ENCODE measurements at regions not wholly inside any gene's neighbourhood (a gene's known extent, or its start where the extent isn't known, plus 50 kb on each side); places are given as distances from the start of the nearest gene placed in this dataset.
"Not testable (repeated sequence)": the region's sequence is repeated elsewhere in the genome, so short reads cannot be mapped to it uniquely, and the experiment has no call there.

DNA sequence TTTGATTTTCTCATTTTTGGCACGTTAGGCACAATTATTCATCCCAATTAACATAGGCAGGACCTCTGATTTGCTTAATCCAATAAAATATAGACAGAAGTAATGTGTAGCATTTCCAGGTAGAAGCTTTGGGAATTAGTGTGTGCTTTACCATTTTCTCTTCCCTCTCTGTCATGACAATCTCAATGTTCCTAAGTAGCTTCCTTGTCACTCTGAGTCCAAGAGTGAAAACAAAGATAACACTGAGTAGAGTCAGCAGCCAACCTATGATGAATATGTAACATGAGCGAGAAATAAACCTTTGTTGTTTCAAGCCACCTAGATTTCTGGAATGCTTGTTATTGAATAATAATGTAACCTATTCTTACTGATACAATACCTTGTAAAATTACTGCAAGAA lies 283.8 kb downstream of the OMA1 start:
- intact Hi-C loops (cut with DNase I): no loop called here
- DNase-seq (ENCODE audit: low spot score): no peak

DNA sequence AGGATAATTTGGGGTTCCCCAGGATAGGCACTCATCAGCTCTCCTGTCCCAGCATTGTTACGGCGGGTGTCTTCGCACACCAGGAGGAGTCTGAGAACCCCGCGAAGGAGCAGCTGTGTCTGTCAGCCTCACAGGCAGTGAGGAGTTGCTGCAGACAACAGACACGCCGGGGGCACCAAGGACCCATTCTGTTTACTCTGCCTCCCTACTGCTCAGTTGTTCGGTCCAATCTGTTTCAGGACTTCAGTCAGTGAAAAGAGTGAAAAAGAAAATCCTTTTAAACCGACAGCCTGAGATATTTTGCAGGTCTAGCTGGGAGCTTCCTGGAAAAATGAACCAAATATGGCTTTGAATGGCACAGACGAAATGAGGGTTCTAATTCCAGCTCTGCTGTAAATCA lies 288.4 kb downstream of the OMA1 start:
- intact Hi-C loops (cut with DNase I): no loop called here
- no peak for DNase-seq (ENCODE audit: low spot score)

DNA sequence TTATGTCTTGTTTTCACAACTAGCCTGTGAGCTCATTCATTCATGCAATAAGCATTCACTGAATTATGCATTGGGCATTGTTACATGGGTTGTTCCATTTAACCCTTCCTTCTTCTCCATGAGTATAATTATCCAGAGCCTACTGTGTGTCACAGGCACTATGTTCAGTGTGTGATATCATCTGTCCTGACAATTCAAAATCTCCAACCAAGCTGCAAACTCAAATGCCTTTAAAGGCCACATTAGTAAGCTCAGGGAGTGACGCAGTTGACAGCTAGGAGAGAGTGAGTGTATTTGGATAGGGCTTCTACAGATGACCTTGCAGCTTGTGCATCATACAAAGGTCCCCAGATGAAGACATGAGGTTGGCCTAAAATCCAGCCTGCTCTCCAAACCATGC lies 289.5 kb downstream of the OMA1 start:
- DNase-seq (ENCODE audit: low spot score): no peak
- intact Hi-C loops (cut with DNase I): no loop called here

DNA sequence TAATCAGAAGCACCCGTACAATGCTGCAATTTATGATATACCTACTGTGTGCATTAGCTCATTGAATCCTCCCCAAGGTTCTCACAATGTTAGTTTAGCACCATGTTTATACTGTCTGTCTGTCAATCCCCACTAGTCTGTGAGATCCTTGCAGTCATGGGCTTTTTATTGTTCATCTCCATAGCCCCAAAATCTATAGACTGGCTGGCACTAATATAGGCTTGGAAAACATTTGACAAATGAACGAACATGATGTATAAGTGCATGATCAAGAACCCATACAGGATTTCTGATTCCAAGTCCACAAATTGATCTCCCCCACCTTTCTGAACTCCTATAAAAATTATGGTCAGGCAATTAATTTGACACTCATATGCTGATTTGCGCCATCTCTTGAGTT lies 290.0 kb downstream of the OMA1 start:
- intact Hi-C loops (cut with DNase I): no loop called here
- no peak for DNase-seq (ENCODE audit: low spot score)

DNA sequence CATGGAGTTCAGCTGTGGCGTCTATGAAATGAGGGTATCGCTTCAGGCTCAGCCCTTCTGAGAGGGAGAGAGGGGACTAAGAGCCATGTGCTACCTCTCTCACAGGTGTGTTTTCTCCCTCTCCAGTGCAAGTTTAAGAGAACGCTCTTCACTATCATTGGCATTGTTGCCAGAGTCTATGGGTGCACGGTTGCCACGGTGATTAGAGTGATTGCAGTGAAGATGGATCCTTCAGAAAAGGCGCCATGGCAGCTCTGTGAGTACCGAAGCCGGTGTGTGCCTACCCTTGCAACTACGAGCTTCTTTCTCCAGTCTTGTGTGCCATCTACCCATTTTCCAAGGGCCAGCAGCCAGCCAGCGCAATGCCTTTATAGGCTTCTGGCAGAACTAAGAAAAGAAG lies 290.5 kb downstream of the OMA1 start:
- intact Hi-C loops (cut with DNase I): no loop called here
- no peak for DNase-seq (ENCODE audit: low spot score)

DNA sequence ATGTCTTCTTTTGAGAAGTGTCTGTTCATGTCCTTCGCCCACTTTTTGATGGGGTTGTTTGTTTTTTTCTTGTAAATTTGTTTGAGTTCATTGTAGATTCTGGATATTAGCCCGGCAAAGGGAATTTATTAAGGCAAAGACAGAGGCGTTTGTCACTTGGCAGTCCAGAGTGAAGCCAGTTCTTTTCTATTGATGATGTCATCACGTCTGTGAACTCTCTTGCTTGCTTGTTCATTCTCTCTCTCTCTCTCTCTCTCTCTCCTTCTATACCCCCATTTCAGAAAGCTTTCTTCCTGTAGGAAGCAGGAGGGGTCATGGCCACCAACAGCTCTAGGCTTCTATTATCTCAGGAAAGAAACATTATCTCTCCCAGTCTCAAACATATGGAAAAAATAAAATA lies 291.3 kb downstream of the OMA1 start:
- DNase-seq (ENCODE audit: low spot score): no peak
- intact Hi-C loops (cut with DNase I): no loop called here

DNA sequence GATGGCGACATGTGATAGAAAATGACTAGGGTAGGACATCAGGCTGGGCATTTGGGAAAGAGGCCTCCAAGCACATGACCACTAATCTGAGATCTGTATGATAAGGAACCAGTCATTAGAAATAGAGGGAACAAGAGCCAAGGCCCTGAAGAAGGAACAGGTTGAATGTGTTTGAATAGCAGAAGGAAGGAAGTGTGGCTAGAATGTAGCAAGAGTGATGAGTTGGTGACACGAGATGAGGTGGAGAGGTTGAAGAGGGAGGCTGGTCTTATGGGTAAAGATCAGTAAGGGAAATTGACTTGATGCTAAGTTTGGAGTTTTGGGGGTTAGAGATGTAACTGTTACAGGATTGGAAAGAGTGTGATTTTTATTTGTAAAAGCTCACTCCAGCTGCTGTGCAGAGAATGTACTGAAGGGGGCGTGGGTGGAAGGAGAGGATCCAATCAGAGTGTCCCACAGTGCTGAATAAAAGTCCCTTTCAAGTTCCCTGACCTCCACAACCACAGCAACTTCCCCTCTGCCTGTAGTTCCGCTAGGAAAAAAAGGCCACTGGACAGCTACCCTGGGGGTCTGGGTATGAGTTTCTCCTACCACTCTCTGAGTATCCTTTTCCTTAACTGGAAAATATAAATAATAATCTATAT lies 295.0 kb downstream of the OMA1 start:
- intact Hi-C loops (cut with DNase I): no loop called here
- DNase-seq (ENCODE audit: low spot score): no peak

DNA sequence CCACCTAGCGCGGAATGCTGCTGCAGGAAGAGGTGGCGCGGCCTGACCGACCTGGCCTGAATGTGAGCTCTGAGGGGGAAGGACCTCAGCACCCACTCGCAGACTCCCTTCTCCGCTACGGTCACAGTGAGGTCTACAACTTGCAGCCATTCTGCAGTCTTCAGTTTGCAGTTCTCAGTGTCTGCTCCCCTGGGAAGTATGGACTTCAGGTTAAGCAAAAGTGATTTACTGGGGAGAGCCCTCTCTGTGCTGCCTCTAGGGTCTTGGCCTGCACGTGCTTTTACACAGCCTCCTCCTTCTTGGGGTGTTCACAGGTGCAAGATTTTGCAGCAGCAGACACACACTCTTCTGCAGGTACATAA lies 296.0 kb downstream of the OMA1 start:
- intact Hi-C loops (cut with DNase I): no loop called here

DNA sequence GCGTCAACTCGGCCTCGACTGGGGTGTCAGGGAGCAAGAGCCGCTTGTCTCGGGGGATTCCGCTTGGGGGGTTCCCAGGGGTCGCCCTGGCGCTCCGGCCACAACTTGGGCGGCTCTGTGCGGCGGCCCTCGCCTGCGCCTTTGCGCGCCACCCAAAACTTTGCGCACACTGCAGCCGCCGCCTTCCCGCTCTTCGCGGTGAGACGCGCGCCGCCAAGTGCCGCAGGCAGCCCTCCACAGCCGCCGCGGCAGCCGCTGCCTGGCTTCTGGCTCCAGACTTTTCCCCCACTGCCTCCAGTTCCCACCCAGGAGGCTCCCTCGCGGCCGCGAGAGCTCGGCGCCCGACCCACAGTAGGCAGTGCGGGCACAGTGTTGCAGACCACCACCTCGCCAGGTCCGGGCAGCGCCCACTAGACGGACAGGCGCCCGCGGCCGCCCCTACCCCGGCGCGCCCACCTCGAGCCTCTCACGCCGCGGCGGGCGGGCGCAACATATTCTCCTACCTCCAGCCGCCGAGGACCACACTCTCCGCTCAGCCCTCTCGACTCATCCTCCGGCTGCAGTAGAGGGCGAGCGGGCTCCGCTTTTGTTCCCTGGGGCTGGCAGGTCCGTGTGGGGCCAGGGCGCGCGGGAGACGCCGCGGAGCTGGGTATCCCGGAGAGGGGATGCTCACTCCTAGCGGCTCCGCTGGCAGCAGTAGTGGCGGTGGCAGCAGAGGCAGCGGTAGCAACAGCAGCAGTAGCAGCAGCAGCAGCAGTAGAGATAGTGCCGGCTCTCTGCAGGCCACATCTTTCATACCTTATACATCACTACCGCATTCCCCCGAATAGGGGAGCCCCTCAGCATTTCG lies 296.6 kb downstream of the OMA1 start:
- DNase-seq (ENCODE audit: low spot score): peak; percentile 78
- intact Hi-C loops (cut with DNase I): no loop called here

More for the DNA sequence above, 296.0 kb downstream of the OMA1 start:
- DNase-seq (ENCODE audit: low spot score): no peak

DNA sequence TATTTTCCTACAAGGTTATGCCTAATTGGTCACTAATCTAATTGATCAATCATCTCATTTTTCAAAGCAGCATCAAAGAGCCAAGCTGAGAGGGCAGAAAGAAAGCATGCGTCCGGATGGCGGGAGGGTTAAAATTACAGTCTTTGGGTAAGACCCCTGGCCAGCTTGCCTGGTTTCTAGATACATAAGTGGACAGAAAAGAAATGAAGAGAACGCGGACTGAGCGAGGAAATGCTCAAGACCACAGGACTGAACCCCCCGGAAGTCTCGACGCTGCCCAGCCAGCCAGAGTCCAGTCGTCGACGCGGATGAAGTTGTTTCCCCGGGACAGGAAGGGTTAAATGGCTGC lies 297.2 kb downstream of the OMA1 start:
- intact Hi-C loops (cut with DNase I): no loop called here

DNA sequence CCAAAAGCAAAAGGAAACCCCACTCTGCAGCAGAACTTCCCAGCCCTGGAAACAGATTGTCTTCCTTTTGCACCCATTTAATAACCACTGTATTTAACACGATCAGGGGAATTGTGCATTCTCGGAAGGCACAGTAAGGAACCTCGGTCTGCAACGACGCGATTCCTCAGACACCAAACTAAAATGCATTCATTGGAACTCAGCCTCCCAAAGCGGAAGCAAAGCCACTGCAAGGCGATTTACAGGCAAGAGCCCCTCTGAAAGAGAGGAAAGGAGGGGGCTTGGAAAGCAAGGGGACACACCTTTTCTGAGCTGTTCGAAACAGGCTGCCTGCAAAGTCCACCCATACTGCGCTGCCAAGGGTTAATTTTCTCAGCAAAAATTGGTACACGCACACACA lies 297.7 kb downstream of the OMA1 start:
- intact Hi-C loops (cut with DNase I): no loop called here
- no peak for DNase-seq (ENCODE audit: low spot score)

More for the DNA sequence above, 297.2 kb downstream of the OMA1 start:
- no peak for DNase-seq (ENCODE audit: low spot score)

DNA sequence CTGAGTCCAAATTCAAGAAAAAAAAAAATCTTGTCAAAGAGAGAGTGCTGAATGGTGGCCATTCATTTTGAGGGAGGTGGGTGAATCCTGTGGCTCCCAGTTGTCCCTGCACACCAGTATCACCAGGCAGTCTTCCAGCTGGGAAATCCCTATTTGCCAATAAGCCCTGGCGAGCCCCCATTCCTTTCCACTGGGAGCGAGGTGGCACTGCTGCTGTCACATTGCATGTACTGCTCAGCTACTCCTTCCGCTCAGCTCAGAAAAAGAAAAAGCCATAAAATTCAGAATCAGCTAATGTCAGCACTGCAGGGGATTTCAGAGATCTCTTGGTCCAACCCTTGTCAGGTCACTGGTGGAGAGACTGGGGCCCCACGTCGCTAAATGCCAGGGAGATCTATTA lies 298.5 kb downstream of the OMA1 start:
- no peak for DNase-seq (ENCODE audit: low spot score)
- intact Hi-C loops (cut with DNase I): no loop called here

DNA sequence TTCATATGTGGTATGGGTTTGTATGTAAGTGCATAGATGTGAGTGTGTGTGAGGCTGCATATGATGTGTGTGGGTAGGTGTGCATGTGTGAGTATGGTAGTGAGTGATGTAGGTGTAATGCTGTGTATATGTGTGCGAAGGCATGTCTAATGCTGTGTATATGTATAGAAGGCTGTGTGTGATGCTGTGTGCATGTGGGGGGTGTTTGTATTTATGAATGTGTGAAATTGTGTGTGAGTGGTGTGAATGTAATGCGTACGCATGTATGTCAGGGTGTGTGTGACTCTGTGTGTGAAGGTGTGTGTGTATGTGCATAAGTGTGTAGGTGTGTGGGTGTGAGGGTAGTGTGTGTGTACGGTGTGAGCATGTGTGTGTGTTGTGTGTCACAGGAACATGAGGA lies 300.0 kb downstream of the OMA1 start:
- no peak for DNase-seq (ENCODE audit: low spot score)

DNA sequence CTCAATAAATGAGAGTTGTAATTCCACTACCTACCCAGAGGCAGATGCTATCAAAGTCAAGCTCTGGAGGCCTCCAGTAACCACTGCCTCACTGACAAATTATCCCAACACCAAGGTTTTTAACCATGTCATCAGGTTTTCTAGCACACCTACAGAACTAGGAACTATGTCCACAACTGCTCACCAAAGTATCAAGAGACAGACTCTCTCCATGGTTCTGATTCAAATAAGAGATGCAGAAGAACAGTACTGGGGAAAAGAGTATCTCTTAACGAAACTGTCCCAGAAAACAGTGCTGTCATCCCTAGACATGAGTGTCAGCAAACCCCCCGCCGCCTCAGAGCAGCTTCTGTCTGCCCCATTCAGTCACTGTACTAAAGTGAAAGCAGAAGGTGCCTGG lies 301.7 kb downstream of the OMA1 start:
- intact Hi-C loops (cut with DNase I): no loop called here
- DNase-seq (ENCODE audit: low spot score): no peak

More for the DNA sequence above, 300.0 kb downstream of the OMA1 start:
- intact Hi-C loops (cut with DNase I): no loop called here

DNA sequence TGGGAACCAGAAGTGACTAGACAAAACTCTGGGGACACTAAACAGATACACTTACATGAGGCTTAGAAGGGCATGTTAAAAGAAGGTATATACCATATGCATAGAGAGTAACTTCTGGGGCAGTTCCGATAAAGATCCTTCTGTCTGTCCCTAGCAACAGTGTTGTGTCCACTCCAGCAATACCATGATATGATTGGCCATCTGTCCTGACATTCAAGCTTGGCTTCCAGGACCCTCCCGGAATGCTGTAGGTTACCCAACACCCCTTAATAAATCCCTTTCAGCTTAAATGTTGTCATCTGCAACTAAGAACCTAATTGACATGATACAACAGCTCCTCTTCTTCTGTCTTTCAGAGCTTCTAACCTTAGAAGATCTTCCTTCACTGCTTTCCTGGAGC lies 307.7 kb downstream of the OMA1 start:
- intact Hi-C loops (cut with DNase I): no loop called here
- no peak for DNase-seq (ENCODE audit: low spot score)

DNA sequence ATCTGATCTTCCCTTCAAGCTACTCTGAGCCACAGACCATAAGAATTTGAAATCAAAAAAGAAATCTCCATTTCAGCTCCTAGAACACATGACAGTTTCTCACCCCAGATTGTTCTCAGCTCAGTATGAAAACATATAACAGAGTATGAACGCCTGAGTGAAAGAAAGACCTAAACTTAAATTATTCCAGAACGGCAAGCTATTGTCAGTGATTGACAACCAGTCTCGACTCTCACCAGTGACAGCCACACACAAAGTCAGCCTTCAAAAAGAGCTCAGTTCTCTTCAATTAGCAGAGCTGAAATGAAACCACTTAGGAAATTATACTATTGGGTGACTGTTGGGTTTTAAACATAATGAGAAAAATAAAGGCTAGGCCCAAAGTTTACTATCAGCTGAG lies 312.8 kb downstream of the OMA1 start:
- DNase-seq (ENCODE audit: low spot score): no peak
- intact Hi-C loops (cut with DNase I): no loop called here

DNA sequence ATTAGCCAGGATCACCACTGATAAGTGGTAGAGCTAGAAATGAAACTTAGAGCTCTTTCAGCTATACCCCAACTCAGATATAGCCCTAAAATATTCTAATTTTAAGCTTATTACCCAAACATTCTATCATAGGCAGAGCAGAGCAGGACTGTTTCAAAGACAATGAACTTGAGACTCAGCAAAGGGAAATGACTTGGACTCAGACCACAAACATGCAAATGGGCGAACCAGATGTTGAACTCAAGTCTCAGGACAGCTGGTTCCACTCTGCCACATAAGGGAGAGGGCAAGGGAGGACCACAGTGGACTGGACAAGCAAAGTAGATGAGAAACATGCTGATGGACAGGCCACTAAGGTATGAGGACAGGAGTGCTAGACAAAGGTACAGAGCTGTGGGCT lies 315.3 kb downstream of the OMA1 start:
- DNase-seq (ENCODE audit: low spot score): no peak
- intact Hi-C loops (cut with DNase I): no loop called here

DNA sequence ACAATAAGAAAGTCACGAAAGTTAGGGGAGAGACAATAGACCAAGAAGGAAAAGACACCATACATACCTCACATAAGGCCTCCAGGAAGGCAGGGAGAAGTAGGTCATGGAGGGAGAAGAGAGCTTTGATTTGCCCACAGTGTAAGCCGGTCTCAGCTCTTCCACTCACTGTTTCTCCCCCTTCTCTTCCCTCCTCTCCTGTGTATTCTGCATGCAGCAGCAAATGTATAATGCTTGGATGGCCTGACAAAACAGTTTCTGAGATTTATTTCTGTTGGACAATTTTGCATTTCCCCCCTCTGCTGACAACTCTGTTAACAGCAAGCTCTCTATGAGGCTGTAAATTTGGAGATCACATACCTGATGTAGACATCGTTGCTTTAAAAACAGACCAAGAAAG lies 318.9 kb downstream of the OMA1 start:
- no peak for DNase-seq (ENCODE audit: low spot score)
- intact Hi-C loops (cut with DNase I): no loop called here

DNA sequence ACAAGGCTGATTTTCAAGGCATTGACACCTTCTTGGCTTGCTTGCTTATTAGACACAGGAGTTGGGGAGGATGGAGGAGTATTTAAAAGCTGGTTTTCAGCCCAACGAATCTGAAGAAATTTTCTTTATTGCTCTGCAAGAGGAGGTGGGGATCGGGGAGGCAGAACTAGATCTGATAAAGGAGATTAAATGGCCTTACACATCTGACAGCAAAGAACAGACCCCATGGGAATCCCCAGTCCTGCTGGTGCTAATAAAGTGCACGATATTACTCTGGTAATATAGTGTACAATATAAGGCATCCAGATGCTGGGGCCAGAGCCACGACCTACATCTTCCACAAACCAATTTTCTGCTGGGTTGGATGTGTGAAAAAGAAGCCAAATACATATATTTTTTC lies 323.0 kb downstream of the OMA1 start:
- DNase-seq (ENCODE audit: low spot score): no peak
- intact Hi-C loops (cut with DNase I): no loop called here

DNA sequence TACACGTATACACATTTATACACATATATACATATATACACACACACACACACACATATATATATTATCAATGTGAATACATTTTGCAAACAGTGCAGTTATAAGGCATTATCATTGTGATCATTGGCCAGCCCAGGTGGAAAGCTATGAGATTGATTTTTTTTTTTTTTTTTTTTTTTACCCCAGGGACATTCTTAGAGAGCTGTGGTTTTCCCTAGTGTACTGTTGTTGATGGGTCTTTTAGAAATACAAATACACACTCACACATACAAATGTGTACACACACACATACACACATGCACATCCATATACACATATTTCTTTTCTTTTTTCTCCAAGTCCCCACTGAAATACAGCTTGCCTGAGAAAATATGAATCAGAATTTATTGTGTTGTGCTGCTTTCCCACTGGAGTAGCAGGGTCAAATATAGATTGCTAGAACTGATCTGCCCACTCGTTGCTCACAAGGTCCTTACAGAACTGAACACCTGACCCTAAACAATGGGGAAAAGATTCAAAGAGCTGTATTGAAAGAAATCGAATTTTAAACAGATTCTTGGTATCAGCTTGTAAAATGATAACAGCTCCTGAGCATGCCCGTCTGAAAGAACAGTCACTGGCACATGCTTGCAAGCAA lies 325.6 kb downstream of the OMA1 start:
- no peak for DNase-seq (ENCODE audit: low spot score)

DNA sequence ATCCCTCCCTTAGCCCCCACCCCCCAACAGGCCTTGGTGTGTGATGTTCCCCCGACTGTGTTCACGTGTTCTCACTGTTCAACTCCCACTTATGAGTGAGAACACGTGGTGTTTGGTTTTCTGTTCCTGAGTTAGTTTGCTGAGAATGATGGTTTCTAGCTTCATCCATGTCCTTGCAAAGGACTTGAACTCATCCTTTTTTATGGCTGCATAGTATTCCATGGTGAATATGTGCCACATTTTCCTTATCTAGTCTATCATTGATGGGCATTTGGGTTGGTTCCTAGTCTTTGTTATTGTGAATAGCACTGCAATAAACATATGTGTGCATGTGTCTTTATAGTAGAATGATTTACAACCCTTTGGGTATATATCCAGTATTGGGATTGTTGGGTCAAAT lies 330.4 kb downstream of the OMA1 start:
- DNase-seq (ENCODE audit: low spot score); intact Hi-C loops (cut with DNase I): not testable (repeated sequence)

More for the DNA sequence above, 325.6 kb downstream of the OMA1 start:
- intact Hi-C loops (cut with DNase I): no loop called here

All from cardiac septum (tissue), 1 donor.